OCI-LY3 (cell line): ENCODE measurements at regions not wholly inside any gene's neighbourhood (a gene's known extent, or its start where the extent isn't known, plus 50 kb on each side); places are given as distances from the start of the nearest gene placed in this dataset.

ENCODE experiments used
- EZH2phosphoT487 ChIP-seq: fragments of 200-600 bp; shearing (Covaris generic); IDR thresholded peaks from 2 replicates; pipeline ENCODE4 v1.6.1; 2018; ENCODE audit warnings: antibody characterized with exemption, mixed run types, low read depth
- TF ChIP-seq, protein P1 (sequence below): fragments of 200-600, 300-600 bp; sonication (generic); IDR thresholded peaks from 2 replicates; pipeline ENCODE4 v1.5.1; 2014; ENCODE audit warnings: antibody characterized with exemption, low read length, low read depth

DNA sequence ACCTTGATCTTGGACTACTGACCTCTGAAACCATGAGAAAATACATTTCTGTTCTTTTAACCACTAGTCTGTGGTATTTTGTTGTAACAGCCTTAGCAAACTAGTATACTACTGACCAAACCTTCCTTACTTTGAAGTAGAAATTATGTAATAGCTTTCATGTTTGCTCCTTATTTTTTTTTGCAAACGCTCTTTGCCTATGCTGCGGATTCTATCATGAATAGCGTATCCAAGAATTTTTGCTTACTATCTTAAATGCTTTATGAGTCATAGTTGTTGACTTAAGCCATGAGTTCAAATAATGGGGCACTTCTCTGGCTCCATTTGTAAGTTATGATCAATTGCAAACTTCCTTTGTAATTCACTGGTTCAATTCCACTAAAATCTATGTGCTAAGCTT is 154.8 kb upstream of the CYLC2 start:
- TF ChIP-seq, protein P1, sequence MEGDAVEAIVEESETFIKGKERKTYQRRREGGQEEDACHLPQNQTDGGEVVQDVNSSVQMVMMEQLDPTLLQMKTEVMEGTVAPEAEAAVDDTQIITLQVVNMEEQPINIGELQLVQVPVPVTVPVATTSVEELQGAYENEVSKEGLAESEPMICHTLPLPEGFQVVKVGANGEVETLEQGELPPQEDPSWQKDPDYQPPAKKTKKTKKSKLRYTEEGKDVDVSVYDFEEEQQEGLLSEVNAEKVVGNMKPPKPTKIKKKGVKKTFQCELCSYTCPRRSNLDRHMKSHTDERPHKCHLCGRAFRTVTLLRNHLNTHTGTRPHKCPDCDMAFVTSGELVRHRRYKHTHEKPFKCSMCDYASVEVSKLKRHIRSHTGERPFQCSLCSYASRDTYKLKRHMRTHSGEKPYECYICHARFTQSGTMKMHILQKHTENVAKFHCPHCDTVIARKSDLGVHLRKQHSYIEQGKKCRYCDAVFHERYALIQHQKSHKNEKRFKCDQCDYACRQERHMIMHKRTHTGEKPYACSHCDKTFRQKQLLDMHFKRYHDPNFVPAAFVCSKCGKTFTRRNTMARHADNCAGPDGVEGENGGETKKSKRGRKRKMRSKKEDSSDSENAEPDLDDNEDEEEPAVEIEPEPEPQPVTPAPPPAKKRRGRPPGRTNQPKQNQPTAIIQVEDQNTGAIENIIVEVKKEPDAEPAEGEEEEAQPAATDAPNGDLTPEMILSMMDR, result no peak
- no peak for TF ChIP-seq EZH2phosphoT487
